DND-41 (cell line): ENCODE measurements at regions not wholly inside any gene's neighbourhood (a gene's known extent, or its start where the extent isn't known, plus 50 kb on each side); places are given as distances from the start of the nearest gene placed in this dataset.

Experiments
- ATAC-seq: fragments of 200-7000 bp; cut with Tn5 transposase; 3 replicates; pipeline ENCODE4 v1.9.1; 2021; ENCODE audit warnings: low read depth; ENCODE audit not compliant: insufficient read depth
- DNase-seq: peaks from one replicate; pipeline ENCODE4 v3.0.0-alpha.2; 2020
- H2AFZ ChIP-seq: 2 replicates; pipeline ENCODE4 v1.6.0; 2012; ENCODE audit warnings: low read depth, low read length
- H3K27ac ChIP-seq: 2 replicates; pipeline ENCODE4 v1.5.1; 2012; ENCODE audit warnings: low read length, inconsistent platforms
- H3K27me3 ChIP-seq: fragments of 200-600 bp; sonication (generic); 2 replicates; pipeline ENCODE4 v1.6.0; 2012; ENCODE audit warnings: low read length, mild to moderate bottlenecking, inconsistent platforms; ENCODE audit not compliant: insufficient read depth, poor library complexity
- H3K36me3 ChIP-seq: 2 replicates; pipeline ENCODE4 v1.5.1; 2012; ENCODE audit warnings: low read length, inconsistent platforms; ENCODE audit not compliant: insufficient read depth
- H3K4me1 ChIP-seq: 2 replicates; pipeline ENCODE4 v1.5.1; 2012; ENCODE audit warnings: mild to moderate bottlenecking, low read length; ENCODE audit not compliant: insufficient read depth
- H3K4me2 ChIP-seq: 2 replicates; pipeline ENCODE4 v1.6.0; 2012; ENCODE audit warnings: mild to moderate bottlenecking, moderate library complexity, low read length, inconsistent platforms; ENCODE audit not compliant: insufficient read depth
- H3K4me3 ChIP-seq, 2 experiments: fragments of 200-600 bp in 1 of 2; shearing (Covaris generic) in 1 of 2; 2 replicates each; pipeline ENCODE4 v1.5.1; 2012 to 2016; ENCODE audit warnings: inconsistent platforms in 2 of 2, low read length in 2 of 2, mild to moderate bottlenecking in 2 of 2, low read depth in 1 of 2, moderate library complexity in 1 of 2
- H3K79me2 ChIP-seq: 2 replicates; pipeline ENCODE4 v1.6.0; 2012; ENCODE audit warnings: low read length, inconsistent platforms; ENCODE audit not compliant: insufficient read depth
- H3K9ac ChIP-seq: 2 replicates; pipeline ENCODE4 v1.6.0; 2012; ENCODE audit warnings: low read depth, mild to moderate bottlenecking, inconsistent platforms, low read length, moderate library complexity
- H3K9me3 ChIP-seq: 2 replicates; pipeline ENCODE4 v1.5.1; 2012; ENCODE audit warnings: low read length, moderate library complexity, mild to moderate bottlenecking, inconsistent platforms; ENCODE audit not compliant: insufficient read depth, severe bottlenecking
- H4K20me1 ChIP-seq: 2 replicates; pipeline ENCODE4 v1.6.0; 2012; ENCODE audit warnings: low read length; ENCODE audit not compliant: insufficient read depth
- CTCF ChIP-seq: IDR thresholded peaks from 2 replicates; pipeline ENCODE4 v1.5.1; 2012; ENCODE audit warnings: borderline replicate concordance, low read length, moderate library complexity, mild to moderate bottlenecking; ENCODE audit not compliant: poor library complexity, severe bottlenecking; ENCODE audit errors: extremely low read depth
- EZH2 ChIP-seq: IDR thresholded peaks from 3 replicates; pipeline ENCODE4 v1.6.1; 2012; ENCODE audit warnings: borderline replicate concordance, low read depth, mild to moderate bottlenecking, moderate library complexity, low read length, inconsistent platforms; ENCODE audit not compliant: severe bottlenecking

DNA sequence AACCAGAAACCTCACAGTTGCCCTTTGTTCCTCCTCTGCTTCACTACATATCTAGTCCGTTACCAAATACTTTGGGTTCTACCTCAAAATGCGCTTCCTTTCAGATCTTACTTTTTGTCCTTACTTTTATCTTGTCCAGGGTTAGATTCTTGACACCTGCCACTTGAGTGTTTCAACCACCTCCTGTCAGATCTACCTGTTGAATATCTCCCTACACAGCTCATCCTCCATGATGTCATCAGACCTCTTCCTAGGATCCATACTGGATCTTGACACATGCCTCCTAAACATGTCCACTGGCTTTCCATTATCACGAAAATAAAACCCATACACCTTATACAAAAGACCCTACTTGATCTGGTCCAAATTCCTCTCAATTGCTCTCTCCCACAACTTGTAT, 125.2 kb upstream of the SLC24A2 start:
- Histone ChIP-seq H4K20me1 (no peaks in the 10 kb centered on the region), H3K9me3 (no peaks in the 10 kb centered on the region), H3K4me2 (no peak overlapping the region), H2AFZ (no peak overlapping the region), H3K79me2 (no peaks in the 10 kb centered on the region), H3K4me1 (peaks cover 12% of the 10 kb centered on the region), H3K9ac (no peak overlapping the region), H3K36me3 (no peaks in the 10 kb centered on the region), H3K27me3 (no peaks in the 10 kb centered on the region), H3K4me3 (no peak overlapping the region), H3K27ac (no peak overlapping the region)
- no peak for TF ChIP-seq EZH2
- TF ChIP-seq CTCF: no peak
- no peak for ATAC-seq
- DNase-seq: no peak

GRCh38 chr9:19913151-19913550, 124.3 kb upstream of the SLC24A2 start:
- no peak overlapping the region for H3K27ac ChIP-seq
- H3K9me3 ChIP-seq: no peaks in the 10 kb centered on the region
- no peak overlapping the region for H3K4me3 ChIP-seq
- no peaks in the 10 kb centered on the region for H3K36me3 ChIP-seq
- no peaks in the 10 kb centered on the region for H3K27me3 ChIP-seq
- H4K20me1 ChIP-seq: no peaks in the 10 kb centered on the region
- DNase-seq (no peak), ATAC-seq (no peak)
- H3K4me2 ChIP-seq: no peak overlapping the region
- H3K9ac ChIP-seq: no peak overlapping the region
- TF ChIP-seq EZH2 (no peak), CTCF (no peak)
- 0 out of 2 replicates have a peak, but pooled peaks cover 4% of the 10 kb centered on the region for H3K4me1 ChIP-seq
- H3K79me2 ChIP-seq: no peaks in the 10 kb centered on the region
- no peak overlapping the region for H2AFZ ChIP-seq

- H3K4me1 ChIP-seq: no peaks in the 10 kb centered on the region
- no peak overlapping the region for H3K27ac ChIP-seq
- H3K27me3 ChIP-seq: no peaks in the 10 kb centered on the region
- no peaks in the 10 kb centered on the region for H3K9me3 ChIP-seq
- H4K20me1 ChIP-seq: no peaks in the 10 kb centered on the region
- H3K9ac ChIP-seq: no peak overlapping the region
- H3K36me3 ChIP-seq: no peaks in the 10 kb centered on the region
- DNase-seq (no peak), ATAC-seq (no peak)
- no peaks in the 10 kb centered on the region for H3K79me2 ChIP-seq
- H3K4me2 ChIP-seq: no peak overlapping the region
- TF ChIP-seq CTCF: no peak
- TF ChIP-seq EZH2: no peak
- no peak overlapping the region for H3K4me3 ChIP-seq
- no peak overlapping the region for H2AFZ ChIP-seq
Measured at GRCh38 chr9:19903076-19903475, 114.2 kb upstream of the SLC24A2 start.

DNA sequence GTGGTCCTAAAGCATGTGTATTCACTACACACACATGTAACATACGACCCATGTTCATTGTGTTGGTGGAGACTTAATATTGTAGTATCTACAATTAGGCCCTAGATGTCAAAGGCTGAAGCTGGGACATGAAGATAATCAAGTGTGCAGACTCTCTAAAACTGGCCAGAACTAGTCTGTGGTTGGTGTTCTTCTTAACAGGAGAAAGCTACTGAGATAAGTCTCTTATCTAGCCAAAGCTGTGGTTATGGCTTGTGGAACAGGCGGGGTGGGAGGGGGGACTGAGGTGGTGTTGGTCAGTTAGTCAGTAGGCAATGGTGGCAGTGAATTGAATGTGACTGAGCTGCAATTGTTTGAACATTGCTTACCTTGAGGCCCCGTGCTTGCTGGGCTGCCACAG, 112.7 kb upstream of the SLC24A2 start:
- TF ChIP-seq EZH2: no peak
- no peak for TF ChIP-seq CTCF
- no peak for DNase-seq

More for the DNA sequence above, 112.7 kb upstream of the SLC24A2 start:
- no peak overlapping the region for H3K27ac ChIP-seq
- H2AFZ ChIP-seq: no peak overlapping the region
- no peak overlapping the region for H3K4me2 ChIP-seq
- ATAC-seq: no peak
- no peaks in the 10 kb centered on the region for H4K20me1 ChIP-seq
- no peaks in the 10 kb centered on the region for H3K36me3 ChIP-seq
- no peaks in the 10 kb centered on the region for H3K4me1 ChIP-seq
- no peaks in the 10 kb centered on the region for H3K9me3 ChIP-seq
- H3K9ac ChIP-seq: no peak overlapping the region
- H3K27me3 ChIP-seq: no peaks in the 10 kb centered on the region
- no peaks in the 10 kb centered on the region for H3K79me2 ChIP-seq
- no peak overlapping the region for H3K4me3 ChIP-seq
